GM06990 (cell line): ENCODE measurements at regions not wholly inside any gene's neighbourhood (a gene's known extent, or its start where the extent isn't known, plus 50 kb on each side); places are given as distances from the start of the nearest gene placed in this dataset.

Experiments
- DNase-seq: peaks from one replicate; pipeline ENCODE4 v3.0.0-alpha.2; 2011; ENCODE audit not compliant: insufficient read length; ENCODE audit errors: extremely low read depth
- H3K27me3 ChIP-seq: replicated peaks from 2 replicates; pipeline ENCODE4 v1.6.0; 2011; ENCODE audit warnings: low read length; ENCODE audit not compliant: control insufficient read depth, insufficient read depth
- H3K36me3 ChIP-seq: 2 replicates; pipeline ENCODE4 v1.5.1; 2011; ENCODE audit warnings: low read length; ENCODE audit not compliant: control insufficient read depth, insufficient read depth
- H3K4me3 ChIP-seq: replicated peaks from 2 replicates; pipeline ENCODE4 v1.5.1; 2011; ENCODE audit warnings: low read depth, mild to moderate bottlenecking, control low read depth, low read length
- CTCF ChIP-seq: IDR thresholded peaks from 2 replicates; pipeline ENCODE4 v1.5.1; 2011; ENCODE audit warnings: low read length, control low read depth, mild to moderate bottlenecking, inconsistent platforms; ENCODE audit not compliant: insufficient read depth, poor library complexity, severe bottlenecking

GRCh38 chr7:18276380-18276779 lies 219.2 kb upstream of the HDAC9 start:
- no peak for DNase-seq
- no peak for TF ChIP-seq CTCF
- Histone ChIP-seq H3K36me3 (no peaks in the 10 kb centered on the region), H3K27me3 (no peaks in the 10 kb centered on the region; the same call in 1 of the 2 replicates), H3K4me3 (no peak overlapping the region)

- Histone ChIP-seq H3K4me3 (no peak overlapping the region), H3K27me3 (no peaks in the 10 kb centered on the region), H3K36me3 (no peaks in the 10 kb centered on the region)
- no peak for DNase-seq
- no peak for TF ChIP-seq CTCF
These were observed 217.2 kb upstream of the HDAC9 start for GRCh38 chr7:18278316-18278715.

GRCh38 chr7:18283045-18283444 lies 212.5 kb upstream of the HDAC9 start:
- DNase-seq, result no peak
- Histone ChIP-seq H3K4me3 (no peak overlapping the region), H3K27me3 (no peaks in the 10 kb centered on the region), H3K36me3 (no peaks in the 10 kb centered on the region)
- TF ChIP-seq CTCF, result no peak

- Histone ChIP-seq H3K27me3 (no peaks in the 10 kb centered on the region), H3K4me3 (no peak overlapping the region), H3K36me3 (no peaks in the 10 kb centered on the region)
- no peak for TF ChIP-seq CTCF
- DNase-seq, result no peak
These were observed 208.1 kb upstream of the HDAC9 start for GRCh38 chr7:18287482-18287881.

GRCh38 chr7:18288322-18289037 lies 207.1 kb upstream of the HDAC9 start:
- no peak for DNase-seq
- Histone ChIP-seq H3K4me3 (no peak overlapping the region), H3K36me3 (no peaks in the 10 kb centered on the region), H3K27me3 (no peaks in the 10 kb centered on the region)
- TF ChIP-seq CTCF, result no peak

- no peak for DNase-seq
- Histone ChIP-seq H3K36me3 (no peaks in the 10 kb centered on the region), H3K4me3 (no peak overlapping the region)
These were observed 205.8 kb upstream of the HDAC9 start for GRCh38 chr7:18289788-18290187.

More at GRCh38 chr7:18289788-18290187, 205.8 kb upstream of the HDAC9 start:
- TF ChIP-seq CTCF, result no peak
- H3K27me3 ChIP-seq, result no peaks in the 10 kb centered on the region
